ENCODE measurements at regions not wholly inside any gene's neighbourhood (a gene's known extent, or its start where the extent isn't known, plus 50 kb on each side); places are given as distances from the start of the nearest gene placed in this dataset.
"Not testable (repeated sequence)": the region's sequence is repeated elsewhere in the genome, so short reads cannot be mapped to it uniquely, and the experiment has no call there.

GRCh38 chrX:42290608-42291007 lies 367.3 kb upstream of the CASK start:
- no peak for DNase-seq

GRCh38 chrX:42289492-42290385 lies 366.4 kb upstream of the CASK start:
- no peak for DNase-seq

GRCh38 chrX:42285681-42286080 lies 362.3 kb upstream of the CASK start:
- not testable (repeated sequence) for DNase-seq

GRCh38 chrX:42276982-42277690 lies 353.8 kb upstream of the CASK start:
- DNase-seq, result no peak

- no peak for DNase-seq
Measured at GRCh38 chrX:42274151-42274550, 350.8 kb upstream of the CASK start.

GRCh38 chrX:42273387-42273786 lies 350.0 kb upstream of the CASK start:
- no peak for DNase-seq

GRCh38 chrX:42269186-42269585 lies 345.8 kb upstream of the CASK start:
- DNase-seq, result no peak

- DNase-seq, result no peak
Measured at GRCh38 chrX:42260854-42261253, 337.5 kb upstream of the CASK start.

GRCh38 chrX:42248226-42248625 lies 324.9 kb upstream of the CASK start:
- no peak for DNase-seq

- DNase-seq, result no peak
Measured at GRCh38 chrX:42247241-42247640, 323.9 kb upstream of the CASK start.

GRCh38 chrX:42246814-42247213 lies 323.5 kb upstream of the CASK start:
- DNase-seq, result no peak

- DNase-seq, result no peak
Measured at GRCh38 chrX:42242004-42242403, 318.6 kb upstream of the CASK start.

- DNase-seq, result no peak
Measured at GRCh38 chrX:42241421-42241820, 318.1 kb upstream of the CASK start.

GRCh38 chrX:42237956-42238355 lies 314.6 kb upstream of the CASK start:
- DNase-seq, result no peak

- DNase-seq, result no peak
Measured at GRCh38 chrX:42229533-42229932, 306.2 kb upstream of the CASK start.

GRCh38 chrX:42220666-42221065 lies 297.3 kb upstream of the CASK start:
- peak; percentile 29 for DNase-seq

GRCh38 chrX:42220083-42220482 lies 296.7 kb upstream of the CASK start:
- no peak for DNase-seq

GRCh38 chrX:42219231-42219630 lies 295.9 kb upstream of the CASK start:
- no peak for DNase-seq

GRCh38 chrX:42195506-42195905 lies 272.2 kb upstream of the CASK start:
- no peak for DNase-seq

- no peak for DNase-seq
Measured at GRCh38 chrX:42189576-42189975, 266.2 kb upstream of the CASK start.

- DNase-seq, result no peak
Measured at GRCh38 chrX:42188730-42189129, 265.4 kb upstream of the CASK start.

- no peak for DNase-seq
Measured at GRCh38 chrX:42176789-42177188, 253.4 kb upstream of the CASK start.

- DNase-seq, result no peak
Measured at GRCh38 chrX:42175843-42176242, 252.5 kb upstream of the CASK start.

- DNase-seq, result not testable (repeated sequence)
Measured at GRCh38 chrX:42157923-42158322, 234.6 kb upstream of the CASK start.
